ENCODE measurements at regions not wholly inside any gene's neighbourhood (a gene's known extent, or its start where the extent isn't known, plus 50 kb on each side); places are given as distances from the start of the nearest gene placed in this dataset.

- in situ Hi-C loops (cut with HindIII; ENCODE audit: low pct_unique_long_range_greater_than_20kb, low sequenced_read_pairs): no loop called here
- intact Hi-C loops (cut with micrococcal nuclease; ENCODE audit: unreplicated experiment): no loop called here
- no peaks in the 10 kb centered on the region for H3K27me3 ChIP-seq (ENCODE audit: control insufficient read depth, insufficient read depth, low read length)
- no peaks in the 10 kb centered on the region for H3K4me1 ChIP-seq (ENCODE audit: control insufficient read depth, insufficient read depth, low read length)
- no peak overlapping the region for H3K4me3 ChIP-seq (ENCODE audit: low read depth in 2 of 2, low read length in 2 of 2)
- CTCF ChIA-PET: no interaction called here
- TF ChIP-seq TCF7L2 (IDR thresholded peaks at IDR 0.05; ENCODE audit: low read depth, low read length) (no peak), REST (IDR thresholded peaks at IDR 0.05; ENCODE audit: insufficient read depth in 1 of 2, low read depth in 2 of 2, low read length in 1 of 2) (no peak), POLR2AphosphoS5 (IDR thresholded peaks at IDR 0.05; ENCODE audit: low read depth, low read length) (no peak), SIN3A (IDR thresholded peaks at IDR 0.05; ENCODE audit: borderline replicate concordance, insufficient read depth, low read depth, low read length) (no peak), CTCF (IDR thresholded peaks at IDR 0.05) (no peak)
- POLR2A ChIA-PET: no interaction called here
- H3K27ac ChIP-seq (ENCODE audit: low read length): no peak overlapping the region
- H3K36me3 ChIP-seq (ENCODE audit: control insufficient read depth, insufficient read depth, low read length): no peaks in the 10 kb centered on the region
- no peaks in the 10 kb centered on the region for H3K9me3 ChIP-seq (ENCODE audit: control insufficient read depth, insufficient read depth, low read depth, low read length)
- no peak for ATAC-seq
- no peak for DNase-seq (ENCODE audit: low read depth, low spot score)
- BruUV-seq (replicated peaks): no TSS peak
These were observed 178.3 kb downstream of the CBLN1 start for GRCh38 chr16:49103298-49103697.

GRCh38 chr16:49101997-49102396, 179.6 kb downstream of the CBLN1 start:
- ATAC-seq: no peak
- H3K4me3 ChIP-seq (ENCODE audit: low read depth in 2 of 2, low read length in 2 of 2): no peak overlapping the region
- in situ Hi-C loops (cut with HindIII; ENCODE audit: low pct_unique_long_range_greater_than_20kb, low sequenced_read_pairs) (no loop called here), intact Hi-C loops (cut with micrococcal nuclease; ENCODE audit: unreplicated experiment) (no loop called here)
- H3K27ac ChIP-seq (ENCODE audit: low read length): no peak overlapping the region
- CTCF ChIA-PET: no interaction called here
- H3K27me3 ChIP-seq (ENCODE audit: control insufficient read depth, insufficient read depth, low read length): no peaks in the 10 kb centered on the region
- H3K4me1 ChIP-seq (ENCODE audit: control insufficient read depth, insufficient read depth, low read length): no peaks in the 10 kb centered on the region
- H3K9me3 ChIP-seq (ENCODE audit: control insufficient read depth, insufficient read depth, low read depth, low read length): no peaks in the 10 kb centered on the region
- no peak for DNase-seq (ENCODE audit: low read depth, low spot score)
- POLR2A ChIA-PET: no interaction called here
- no peaks in the 10 kb centered on the region for H3K36me3 ChIP-seq (ENCODE audit: control insufficient read depth, insufficient read depth, low read length)
- no TSS peak for BruUV-seq (replicated peaks)
- no peak for TF ChIP-seq REST (IDR thresholded peaks at IDR 0.05; ENCODE audit: insufficient read depth in 1 of 2, low read depth in 2 of 2, low read length in 1 of 2)
- no peak for TF ChIP-seq CTCF (IDR thresholded peaks at IDR 0.05)
- no peak for TF ChIP-seq TCF7L2 (IDR thresholded peaks at IDR 0.05; ENCODE audit: low read depth, low read length)
- no peak for TF ChIP-seq SIN3A (IDR thresholded peaks at IDR 0.05; ENCODE audit: borderline replicate concordance, insufficient read depth, low read depth, low read length)
- no peak for TF ChIP-seq POLR2AphosphoS5 (IDR thresholded peaks at IDR 0.05; ENCODE audit: low read depth, low read length)

All from Panc1 (cell line).